Heart left ventricle (tissue), 13 donors: ENCODE measurements at regions not wholly inside any gene's neighbourhood (a gene's known extent, or its start where the extent isn't known, plus 50 kb on each side); places are given as distances from the start of the nearest gene placed in this dataset.

Experiments used
- CTCF ChIP-seq, 12 donors: fragments of 200-600 bp; sonication (generic) in 4 of 12; IDR thresholded peaks; one replicate each; pipeline versions ENCODE4 v1.5.0 to v1.8.0; 2018 to 2022; ENCODE audit warnings: antibody characterized with exemption in 12 of 12, mild to moderate bottlenecking in 5 of 12
- POLR2A ChIP-seq, 2 donors: fragments of 450-650 bp; IDR thresholded peaks; one replicate each; pipeline ENCODE4 v1.6.1; 2017; ENCODE audit warnings: antibody characterized with exemption in 2 of 2, mild to moderate bottlenecking in 2 of 2, moderate library complexity in 2 of 2
- donor health status: ischemic (EF 13 %, LVEDD 7.1; RV severe dilation, severe dysfunction).
- donor health status: DM: no; HTN: yes; CAD: no.
- donor health status: DM: no; HTN: no; CAD: no.
- donor health status: ischemic (EF 25% LVEDD 6.9; RV normal size, moderate dysfunction).
- donor health status: ischemic (EF 25% LVEDD 5.7; RV mildly dilated, moderate dysfunction).
- donor health status: ischemic (EF 35%, LVEDD 5.7; RV mildly dilated, moderate dysfunction).
- donor health status: nonischemic (EF 11% LVEDD 7.7; RV severe dilation, severe dysfunction).
- donor health status: DM: yes; HTN: yes; CAD: no.
- donor health status: PGD.
- donor health status: ischemic (EF 29% LVEDD 5.4; RV normal size, mild dysfunction).
- donor health status: nonischemic (EF 23%, LVEDD 6.1; RV moderate dilation, normal function).

DNA sequence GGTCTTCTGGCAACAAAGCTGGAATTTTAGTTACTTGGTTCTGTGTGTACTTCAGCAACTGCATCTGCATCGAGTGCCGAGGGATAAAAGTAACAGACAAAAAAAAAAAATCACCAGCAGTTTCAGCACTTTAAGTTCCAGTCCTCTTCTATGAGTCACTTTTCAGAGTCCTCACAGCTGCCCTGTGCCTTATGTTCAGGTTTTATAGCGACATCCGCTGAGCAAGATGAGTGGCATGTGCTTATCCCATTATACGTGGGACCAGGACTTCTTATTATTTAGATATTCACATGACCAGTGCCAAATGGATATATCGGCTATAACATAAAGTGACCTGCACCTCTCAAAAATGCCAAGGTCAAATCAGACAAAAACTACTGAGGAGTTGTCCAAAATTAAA is 242.9 kb downstream of the FOXA2 start:
- TF ChIP-seq CTCF (IDR thresholded peaks at IDR 0.05), result no peak
- TF ChIP-seq POLR2A (IDR thresholded peaks at IDR 0.05), result no peak
